AG09309 (cell line): ENCODE measurements at regions not wholly inside any gene's neighbourhood (a gene's known extent, or its start where the extent isn't known, plus 50 kb on each side); places are given as distances from the start of the nearest gene placed in this dataset.
A peak's percentile ranks its signal among the peaks of the same experiment; 100 is the strongest.

Experiments used
- DNase-seq: peaks from one replicate; pipeline ENCODE4 v3.0.0-alpha.2; 2010; ENCODE audit warnings: low read depth
- H3K4me3 ChIP-seq: 2 replicates; pipeline ENCODE4 v1.5.1; 2011; ENCODE audit warnings: mild to moderate bottlenecking, low read depth, low read length, moderate library complexity; ENCODE audit not compliant: control insufficient read depth
- TF ChIP-seq, protein P1 (sequence below): IDR thresholded peaks from 2 replicates; pipeline ENCODE4 v1.5.1; 2011; ENCODE audit warnings: mild to moderate bottlenecking, low read depth, low read length, inconsistent platforms; ENCODE audit not compliant: insufficient read depth, control insufficient read depth; ENCODE audit errors: missing control alignments

- H3K4me3 ChIP-seq, result no peak overlapping the region
- no peak for DNase-seq
- TF ChIP-seq, protein P1, sequence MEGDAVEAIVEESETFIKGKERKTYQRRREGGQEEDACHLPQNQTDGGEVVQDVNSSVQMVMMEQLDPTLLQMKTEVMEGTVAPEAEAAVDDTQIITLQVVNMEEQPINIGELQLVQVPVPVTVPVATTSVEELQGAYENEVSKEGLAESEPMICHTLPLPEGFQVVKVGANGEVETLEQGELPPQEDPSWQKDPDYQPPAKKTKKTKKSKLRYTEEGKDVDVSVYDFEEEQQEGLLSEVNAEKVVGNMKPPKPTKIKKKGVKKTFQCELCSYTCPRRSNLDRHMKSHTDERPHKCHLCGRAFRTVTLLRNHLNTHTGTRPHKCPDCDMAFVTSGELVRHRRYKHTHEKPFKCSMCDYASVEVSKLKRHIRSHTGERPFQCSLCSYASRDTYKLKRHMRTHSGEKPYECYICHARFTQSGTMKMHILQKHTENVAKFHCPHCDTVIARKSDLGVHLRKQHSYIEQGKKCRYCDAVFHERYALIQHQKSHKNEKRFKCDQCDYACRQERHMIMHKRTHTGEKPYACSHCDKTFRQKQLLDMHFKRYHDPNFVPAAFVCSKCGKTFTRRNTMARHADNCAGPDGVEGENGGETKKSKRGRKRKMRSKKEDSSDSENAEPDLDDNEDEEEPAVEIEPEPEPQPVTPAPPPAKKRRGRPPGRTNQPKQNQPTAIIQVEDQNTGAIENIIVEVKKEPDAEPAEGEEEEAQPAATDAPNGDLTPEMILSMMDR, result no peak
Measured at GRCh38 chr20:23159256-23159946, 73.3 kb upstream of the CD93 start.

DNA sequence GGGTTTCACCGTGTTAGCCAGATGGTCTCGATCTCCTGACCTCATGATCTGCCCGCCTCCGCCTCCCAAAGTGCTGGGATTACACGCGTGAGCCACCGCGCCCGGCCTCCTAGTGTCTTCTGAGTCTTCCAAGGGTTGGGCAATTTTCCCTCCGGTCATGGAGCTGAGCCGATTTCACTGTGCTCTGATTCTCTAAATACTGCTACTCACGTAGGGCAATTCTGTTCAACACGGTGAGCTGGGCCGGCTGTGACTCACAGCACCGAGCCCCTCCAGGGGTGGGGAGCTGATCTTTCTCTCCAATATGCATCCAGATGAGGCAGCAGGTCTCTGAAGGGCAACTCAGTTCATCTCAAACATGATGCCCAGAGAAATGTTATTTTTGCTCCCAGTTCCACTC, 71.6 kb upstream of the CD93 start:
- TF ChIP-seq, protein P1, result no peak
- H3K4me3 ChIP-seq, result no peak overlapping the region
- DNase-seq, result peak; percentile 35

DNA sequence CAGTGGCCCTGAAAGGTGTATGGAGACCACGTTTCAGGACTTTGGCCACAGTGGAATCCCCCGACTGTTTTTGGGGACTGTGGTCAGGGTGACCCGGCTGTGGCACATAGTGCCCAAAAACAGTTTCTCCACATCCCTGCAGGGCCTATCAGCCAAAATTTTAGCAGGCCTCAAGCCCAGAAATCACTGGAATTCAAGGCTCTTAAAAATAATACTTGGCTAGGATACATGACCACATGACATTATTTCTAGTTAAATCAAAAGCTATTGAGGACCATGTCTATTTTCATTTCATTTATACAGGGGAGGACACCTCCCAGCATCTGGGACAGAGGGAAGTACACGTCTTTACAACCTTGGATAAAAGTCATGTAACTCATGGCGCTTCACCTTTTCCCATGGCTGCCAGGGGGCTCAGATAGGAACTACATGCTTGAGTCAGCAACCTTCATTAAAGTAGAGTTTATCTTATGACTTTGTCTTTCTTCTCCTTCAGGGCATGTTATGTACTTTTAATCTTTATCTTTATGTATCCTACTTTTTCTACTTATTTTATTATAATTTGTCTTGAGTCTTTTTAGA, 70.8 kb upstream of the CD93 start:
- TF ChIP-seq, protein P1, result no peak
- no peak for DNase-seq
- H3K4me3 ChIP-seq, result no peak overlapping the region

- DNase-seq, result no peak
- TF ChIP-seq, protein P1, result no peak
- no peak overlapping the region for H3K4me3 ChIP-seq
Measured at GRCh38 chr20:23156170-23156841, 70.2 kb upstream of the CD93 start.

DNA sequence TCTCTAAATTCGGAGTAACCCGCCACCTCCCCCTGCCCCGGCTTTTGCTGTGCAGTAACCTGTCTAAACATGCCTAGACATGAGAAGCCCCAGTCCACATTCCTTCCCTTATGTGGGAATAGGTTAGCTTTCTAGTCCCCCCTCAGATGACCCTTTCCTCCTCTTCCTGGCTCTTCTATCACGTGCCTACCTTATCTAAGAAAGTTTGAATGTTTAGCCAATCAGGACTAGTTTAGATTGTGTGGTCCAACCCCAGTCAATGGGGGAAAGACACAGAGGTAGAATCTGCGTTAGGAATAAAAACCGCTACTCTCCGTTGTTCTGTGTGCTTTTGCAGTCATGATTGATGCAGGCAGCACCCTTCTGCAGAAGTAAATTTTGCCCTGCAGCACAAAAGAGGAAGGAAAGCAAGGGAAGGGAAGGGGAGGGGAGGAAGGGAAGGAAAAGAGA, 69.0 kb upstream of the CD93 start:
- no peak for DNase-seq

GRCh38 chr20:23153696-23154341, 67.7 kb upstream of the CD93 start:
- DNase-seq, result no peak
- H3K4me3 ChIP-seq, result no peak overlapping the region
- TF ChIP-seq, protein P1, result no peak

More for the DNA sequence above, 69.0 kb upstream of the CD93 start:
- TF ChIP-seq, protein P1, result no peak
- no peak overlapping the region for H3K4me3 ChIP-seq
